WTC11 (cell line): ENCODE measurements at regions not wholly inside any gene's neighbourhood (a gene's known extent, or its start where the extent isn't known, plus 50 kb on each side); places are given as distances from the start of the nearest gene placed in this dataset.

Source experiments
- ATAC-seq: fragments of 200-7000 bp; cut with Tn5 transposase; 2 replicates; pipeline ENCODE4 v1.10.0; 2021; ENCODE audit warnings: mild to moderate bottlenecking, moderate library complexity
- CTCF ChIA-PET: fragments of 300-600 bp; sonication (Branson Sonifier 250); formaldehyde crosslinking; loops from one replicate; lab custom pipeline; 2021; ENCODE audit warnings: antibody characterized with exemption; lab: Charles Lee
- POLR2A ChIA-PET: fragments of 350-600 bp; sonication (Branson Sonifier 250); formaldehyde crosslinking; loops from one replicate; lab custom pipeline; 2021; ENCODE audit warnings: antibody characterized with exemption; lab: Charles Lee
- DNase-seq: peaks from one replicate; pipeline ENCODE4 v3.0.0; 2021; ENCODE audit warnings: low spot score
- H3K27ac Mint-ChIP-seq: 2 replicates; pipeline ENCODE4 v1.8.0; 2021; ENCODE audit warnings: mixed read lengths
- H3K27me3 Mint-ChIP-seq: 2 replicates; pipeline ENCODE4 v1.8.0; 2021; ENCODE audit warnings: low read depth, mild to moderate bottlenecking, moderate library complexity, mixed read lengths
- H3K36me3 Mint-ChIP-seq: 2 replicates; pipeline ENCODE4 v1.8.0; 2021; ENCODE audit warnings: mixed read lengths
- H3K4me1 Mint-ChIP-seq: 2 replicates; pipeline ENCODE4 v1.8.0; 2022; ENCODE audit warnings: mixed read lengths
- H3K4me3 Mint-ChIP-seq: 2 replicates; pipeline ENCODE4 v1.8.0; 2021; ENCODE audit warnings: mild to moderate bottlenecking, moderate library complexity, mixed read lengths
- H3K9me3 Mint-ChIP-seq: 2 replicates; pipeline ENCODE4 v1.8.0; 2021; ENCODE audit warnings: mixed read lengths
- ESRRA ChIP-seq: sonication (generic); formaldehyde crosslinking; IDR thresholded peaks from 2 replicates; pipeline ENCODE4 v1.8.1; 2022; ENCODE audit warnings: mild to moderate bottlenecking, missing genetic modification reagents, borderline replicate concordance
- FOXJ3 ChIP-seq: sonication (generic); formaldehyde crosslinking; IDR thresholded peaks from 2 replicates; pipeline ENCODE4 v1.9.0; 2021; ENCODE audit warnings: missing genetic modification reagents, mild to moderate bottlenecking, borderline replicate concordance
- JUN ChIP-seq: sonication (generic); formaldehyde crosslinking; IDR thresholded peaks from 2 replicates; pipeline ENCODE4 v1.8.0; 2023; ENCODE audit warnings: mild to moderate bottlenecking, missing genetic modification reagents
- MYBL2 ChIP-seq: sonication (generic); formaldehyde crosslinking; IDR thresholded peaks from 2 replicates; pipeline ENCODE4 v1.8.1; 2023; ENCODE audit warnings: mild to moderate bottlenecking, moderate library complexity, missing genetic modification reagents
- NFYB ChIP-seq: sonication (generic); formaldehyde crosslinking; conservative IDR thresholded peaks from 2 replicates; pipeline ENCODE4 v1.8.0; 2022; ENCODE audit warnings: low read depth, missing genetic modification reagents
- RORB ChIP-seq: fragments of 250-450 bp; sonication (Bioruptor Pico); IDR thresholded peaks from 2 replicates; pipeline ENCODE4 v1.9.0; 2021; ENCODE audit warnings: mild to moderate bottlenecking
- SMAD4 ChIP-seq: sonication (generic); formaldehyde crosslinking; IDR thresholded peaks from 2 replicates; pipeline ENCODE4 v1.8.0; 2022; ENCODE audit warnings: mild to moderate bottlenecking, missing genetic modification reagents
- TEAD4 ChIP-seq: sonication (generic); formaldehyde crosslinking; IDR thresholded peaks from 2 replicates; pipeline ENCODE4 v1.8.0; 2022; ENCODE audit warnings: mild to moderate bottlenecking, missing genetic modification reagents
- ZNF263 ChIP-seq: sonication (generic); formaldehyde crosslinking; IDR thresholded peaks from 2 replicates; pipeline ENCODE4 v1.8.1; 2022; ENCODE audit warnings: low read depth, mild to moderate bottlenecking, moderate library complexity, missing genetic modification reagents
- TF ChIP-seq, protein P1 (sequence below): sonication (generic); formaldehyde crosslinking; IDR thresholded peaks from 2 replicates; pipeline ENCODE4 v1.8.0; 2022; ENCODE audit warnings: missing genetic modification reagents
- TF ChIP-seq, protein P2 (sequence below): sonication (generic); formaldehyde crosslinking; IDR thresholded peaks from 2 replicates; pipeline ENCODE4 v1.8.0; 2023; ENCODE audit warnings: missing genetic modification reagents, mild to moderate bottlenecking, borderline replicate concordance
- TF ChIP-seq, protein P3 (sequence below): fragments of 200-600 bp; IDR thresholded peaks from 2 replicates; pipeline ENCODE4 v1.8.0; 2022; ENCODE audit warnings: antibody characterized with exemption
- TF ChIP-seq, protein P4 (sequence below): fragments of 250-450 bp; sonication (Bioruptor Pico); IDR thresholded peaks from 2 replicates; pipeline ENCODE4 v2.1.2; 2022; ENCODE audit warnings: mild to moderate bottlenecking, moderate library complexity
- TF ChIP-seq, protein P5 (sequence below): sonication (generic); formaldehyde crosslinking; IDR thresholded peaks from 2 replicates; pipeline ENCODE4 v1.8.0; 2023; ENCODE audit warnings: mild to moderate bottlenecking, missing genetic modification reagents

DNA sequence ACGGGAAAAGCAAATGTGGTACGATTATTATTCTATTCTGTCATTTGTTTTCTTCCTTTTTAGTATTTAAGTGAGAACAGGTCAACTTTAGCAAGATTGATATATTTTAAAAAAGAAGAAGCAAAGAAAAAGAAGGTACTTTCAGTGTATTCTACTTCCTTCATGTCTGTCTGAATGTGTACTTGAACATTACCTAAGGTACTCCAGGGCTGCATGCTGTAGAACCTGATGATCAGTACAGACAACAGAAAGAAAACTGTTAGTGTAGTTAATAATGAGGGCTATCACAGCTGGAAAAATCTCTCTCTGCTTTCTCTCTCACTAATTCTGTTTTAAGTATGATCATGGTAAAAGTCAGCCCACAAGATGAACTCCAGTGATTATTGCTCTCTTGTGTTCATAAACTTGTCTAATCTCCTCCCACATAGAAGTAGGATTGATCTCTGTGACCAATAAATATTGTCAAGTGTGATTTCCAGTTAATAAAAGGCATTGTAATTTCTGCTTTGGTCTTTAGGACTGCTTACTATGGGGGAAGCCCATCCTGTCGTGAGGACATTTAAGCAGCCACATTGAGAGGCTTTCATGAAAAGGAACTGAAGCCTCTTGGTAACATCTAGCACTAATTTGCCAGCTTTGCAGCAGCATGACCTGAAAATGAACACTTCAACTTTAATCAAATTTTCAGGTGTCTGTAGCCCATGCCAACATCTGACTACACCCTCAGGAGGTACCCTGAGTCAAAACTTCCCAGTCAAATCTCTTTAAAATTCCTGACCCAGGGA lies 864.0 kb upstream of the ACO1 start (continued):
- TF ChIP-seq, protein P1, sequence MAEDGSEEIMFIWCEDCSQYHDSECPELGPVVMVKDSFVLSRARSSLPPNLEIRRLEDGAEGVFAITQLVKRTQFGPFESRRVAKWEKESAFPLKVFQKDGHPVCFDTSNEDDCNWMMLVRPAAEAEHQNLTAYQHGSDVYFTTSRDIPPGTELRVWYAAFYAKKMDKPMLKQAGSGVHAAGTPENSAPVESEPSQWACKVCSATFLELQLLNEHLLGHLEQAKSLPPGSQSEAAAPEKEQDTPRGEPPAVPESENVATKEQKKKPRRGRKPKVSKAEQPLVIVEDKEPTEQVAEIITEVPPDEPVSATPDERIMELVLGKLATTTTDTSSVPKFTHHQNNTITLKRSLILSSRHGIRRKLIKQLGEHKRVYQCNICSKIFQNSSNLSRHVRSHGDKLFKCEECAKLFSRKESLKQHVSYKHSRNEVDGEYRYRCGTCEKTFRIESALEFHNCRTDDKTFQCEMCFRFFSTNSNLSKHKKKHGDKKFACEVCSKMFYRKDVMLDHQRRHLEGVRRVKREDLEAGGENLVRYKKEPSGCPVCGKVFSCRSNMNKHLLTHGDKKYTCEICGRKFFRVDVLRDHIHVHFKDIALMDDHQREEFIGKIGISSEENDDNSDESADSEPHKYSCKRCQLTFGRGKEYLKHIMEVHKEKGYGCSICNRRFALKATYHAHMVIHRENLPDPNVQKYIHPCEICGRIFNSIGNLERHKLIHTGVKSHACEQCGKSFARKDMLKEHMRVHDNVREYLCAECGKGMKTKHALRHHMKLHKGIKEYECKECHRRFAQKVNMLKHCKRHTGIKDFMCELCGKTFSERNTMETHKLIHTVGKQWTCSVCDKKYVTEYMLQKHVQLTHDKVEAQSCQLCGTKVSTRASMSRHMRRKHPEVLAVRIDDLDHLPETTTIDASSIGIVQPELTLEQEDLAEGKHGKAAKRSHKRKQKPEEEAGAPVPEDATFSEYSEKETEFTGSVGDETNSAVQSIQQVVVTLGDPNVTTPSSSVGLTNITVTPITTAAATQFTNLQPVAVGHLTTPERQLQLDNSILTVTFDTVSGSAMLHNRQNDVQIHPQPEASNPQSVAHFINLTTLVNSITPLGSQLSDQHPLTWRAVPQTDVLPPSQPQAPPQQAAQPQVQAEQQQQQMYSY (CRISPR knock-in tag) = no peak

DNA sequence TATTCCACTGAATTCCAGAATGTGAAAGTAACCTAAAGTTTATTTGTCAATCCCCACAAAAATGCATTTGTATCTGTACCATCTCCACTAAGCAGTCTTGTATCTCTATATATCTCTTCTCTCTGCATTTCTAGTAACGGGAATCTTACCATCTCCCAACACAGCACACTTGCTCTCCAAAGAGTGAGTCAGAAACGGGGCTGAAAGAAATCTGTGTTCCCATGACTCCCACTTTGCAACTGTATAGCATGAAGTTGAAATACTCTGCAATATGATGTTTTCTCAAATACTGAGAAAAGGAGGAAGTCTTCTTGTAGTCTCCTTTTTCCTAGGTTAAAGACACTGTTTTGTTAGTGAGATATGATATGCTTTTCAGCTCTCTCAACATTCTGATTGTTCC lies 848.8 kb upstream of the ACO1 start:
- ATAC-seq (no peak), DNase-seq (no peak)
- H3K36me3 Mint-ChIP-seq = no peaks in the 10 kb centered on the region
- H3K27me3 Mint-ChIP-seq = no peaks in the 10 kb centered on the region
- no peak overlapping the region for H3K4me3 Mint-ChIP-seq
- no peak overlapping the region for H3K27ac Mint-ChIP-seq
- TF ChIP-seq ESRRA (CRISPR knock-in tag) (no peak), FOXJ3 (CRISPR knock-in tag) (no peak), MYBL2 (CRISPR knock-in tag) (no peak), JUN (no peak), TEAD4 (CRISPR knock-in tag) (no peak), ZNF263 (CRISPR knock-in tag) (no peak), RORB (CRISPR knock-in tag) (no peak), SMAD4 (CRISPR knock-in tag) (no peak), NFYB (CRISPR knock-in tag) (no peak)
- TF ChIP-seq, protein P2, sequence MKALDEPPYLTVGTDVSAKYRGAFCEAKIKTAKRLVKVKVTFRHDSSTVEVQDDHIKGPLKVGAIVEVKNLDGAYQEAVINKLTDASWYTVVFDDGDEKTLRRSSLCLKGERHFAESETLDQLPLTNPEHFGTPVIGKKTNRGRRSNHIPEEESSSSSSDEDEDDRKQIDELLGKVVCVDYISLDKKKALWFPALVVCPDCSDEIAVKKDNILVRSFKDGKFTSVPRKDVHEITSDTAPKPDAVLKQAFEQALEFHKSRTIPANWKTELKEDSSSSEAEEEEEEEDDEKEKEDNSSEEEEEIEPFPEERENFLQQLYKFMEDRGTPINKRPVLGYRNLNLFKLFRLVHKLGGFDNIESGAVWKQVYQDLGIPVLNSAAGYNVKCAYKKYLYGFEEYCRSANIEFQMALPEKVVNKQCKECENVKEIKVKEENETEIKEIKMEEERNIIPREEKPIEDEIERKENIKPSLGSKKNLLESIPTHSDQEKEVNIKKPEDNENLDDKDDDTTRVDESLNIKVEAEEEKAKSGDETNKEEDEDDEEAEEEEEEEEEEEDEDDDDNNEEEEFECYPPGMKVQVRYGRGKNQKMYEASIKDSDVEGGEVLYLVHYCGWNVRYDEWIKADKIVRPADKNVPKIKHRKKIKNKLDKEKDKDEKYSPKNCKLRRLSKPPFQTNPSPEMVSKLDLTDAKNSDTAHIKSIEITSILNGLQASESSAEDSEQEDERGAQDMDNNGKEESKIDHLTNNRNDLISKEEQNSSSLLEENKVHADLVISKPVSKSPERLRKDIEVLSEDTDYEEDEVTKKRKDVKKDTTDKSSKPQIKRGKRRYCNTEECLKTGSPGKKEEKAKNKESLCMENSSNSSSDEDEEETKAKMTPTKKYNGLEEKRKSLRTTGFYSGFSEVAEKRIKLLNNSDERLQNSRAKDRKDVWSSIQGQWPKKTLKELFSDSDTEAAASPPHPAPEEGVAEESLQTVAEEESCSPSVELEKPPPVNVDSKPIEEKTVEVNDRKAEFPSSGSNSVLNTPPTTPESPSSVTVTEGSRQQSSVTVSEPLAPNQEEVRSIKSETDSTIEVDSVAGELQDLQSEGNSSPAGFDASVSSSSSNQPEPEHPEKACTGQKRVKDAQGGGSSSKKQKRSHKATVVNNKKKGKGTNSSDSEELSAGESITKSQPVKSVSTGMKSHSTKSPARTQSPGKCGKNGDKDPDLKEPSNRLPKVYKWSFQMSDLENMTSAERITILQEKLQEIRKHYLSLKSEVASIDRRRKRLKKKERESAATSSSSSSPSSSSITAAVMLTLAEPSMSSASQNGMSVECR (CRISPR knock-in tag) = no peak
- TF ChIP-seq, protein P3, sequence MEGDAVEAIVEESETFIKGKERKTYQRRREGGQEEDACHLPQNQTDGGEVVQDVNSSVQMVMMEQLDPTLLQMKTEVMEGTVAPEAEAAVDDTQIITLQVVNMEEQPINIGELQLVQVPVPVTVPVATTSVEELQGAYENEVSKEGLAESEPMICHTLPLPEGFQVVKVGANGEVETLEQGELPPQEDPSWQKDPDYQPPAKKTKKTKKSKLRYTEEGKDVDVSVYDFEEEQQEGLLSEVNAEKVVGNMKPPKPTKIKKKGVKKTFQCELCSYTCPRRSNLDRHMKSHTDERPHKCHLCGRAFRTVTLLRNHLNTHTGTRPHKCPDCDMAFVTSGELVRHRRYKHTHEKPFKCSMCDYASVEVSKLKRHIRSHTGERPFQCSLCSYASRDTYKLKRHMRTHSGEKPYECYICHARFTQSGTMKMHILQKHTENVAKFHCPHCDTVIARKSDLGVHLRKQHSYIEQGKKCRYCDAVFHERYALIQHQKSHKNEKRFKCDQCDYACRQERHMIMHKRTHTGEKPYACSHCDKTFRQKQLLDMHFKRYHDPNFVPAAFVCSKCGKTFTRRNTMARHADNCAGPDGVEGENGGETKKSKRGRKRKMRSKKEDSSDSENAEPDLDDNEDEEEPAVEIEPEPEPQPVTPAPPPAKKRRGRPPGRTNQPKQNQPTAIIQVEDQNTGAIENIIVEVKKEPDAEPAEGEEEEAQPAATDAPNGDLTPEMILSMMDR = no peak
- TF ChIP-seq, protein P4, sequence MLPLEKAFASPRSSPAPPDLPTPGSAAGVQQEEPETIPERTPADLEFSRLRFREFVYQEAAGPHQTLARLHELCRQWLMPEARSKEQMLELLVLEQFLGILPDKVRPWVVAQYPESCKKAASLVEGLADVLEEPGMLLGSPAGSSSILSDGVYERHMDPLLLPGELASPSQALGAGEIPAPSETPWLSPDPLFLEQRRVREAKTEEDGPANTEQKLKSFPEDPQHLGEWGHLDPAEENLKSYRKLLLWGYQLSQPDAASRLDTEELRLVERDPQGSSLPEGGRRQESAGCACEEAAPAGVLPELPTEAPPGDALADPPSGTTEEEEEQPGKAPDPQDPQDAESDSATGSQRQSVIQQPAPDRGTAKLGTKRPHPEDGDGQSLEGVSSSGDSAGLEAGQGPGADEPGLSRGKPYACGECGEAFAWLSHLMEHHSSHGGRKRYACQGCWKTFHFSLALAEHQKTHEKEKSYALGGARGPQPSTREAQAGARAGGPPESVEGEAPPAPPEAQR (CRISPR knock-in tag) = no peak
- TF ChIP-seq, protein P5, sequence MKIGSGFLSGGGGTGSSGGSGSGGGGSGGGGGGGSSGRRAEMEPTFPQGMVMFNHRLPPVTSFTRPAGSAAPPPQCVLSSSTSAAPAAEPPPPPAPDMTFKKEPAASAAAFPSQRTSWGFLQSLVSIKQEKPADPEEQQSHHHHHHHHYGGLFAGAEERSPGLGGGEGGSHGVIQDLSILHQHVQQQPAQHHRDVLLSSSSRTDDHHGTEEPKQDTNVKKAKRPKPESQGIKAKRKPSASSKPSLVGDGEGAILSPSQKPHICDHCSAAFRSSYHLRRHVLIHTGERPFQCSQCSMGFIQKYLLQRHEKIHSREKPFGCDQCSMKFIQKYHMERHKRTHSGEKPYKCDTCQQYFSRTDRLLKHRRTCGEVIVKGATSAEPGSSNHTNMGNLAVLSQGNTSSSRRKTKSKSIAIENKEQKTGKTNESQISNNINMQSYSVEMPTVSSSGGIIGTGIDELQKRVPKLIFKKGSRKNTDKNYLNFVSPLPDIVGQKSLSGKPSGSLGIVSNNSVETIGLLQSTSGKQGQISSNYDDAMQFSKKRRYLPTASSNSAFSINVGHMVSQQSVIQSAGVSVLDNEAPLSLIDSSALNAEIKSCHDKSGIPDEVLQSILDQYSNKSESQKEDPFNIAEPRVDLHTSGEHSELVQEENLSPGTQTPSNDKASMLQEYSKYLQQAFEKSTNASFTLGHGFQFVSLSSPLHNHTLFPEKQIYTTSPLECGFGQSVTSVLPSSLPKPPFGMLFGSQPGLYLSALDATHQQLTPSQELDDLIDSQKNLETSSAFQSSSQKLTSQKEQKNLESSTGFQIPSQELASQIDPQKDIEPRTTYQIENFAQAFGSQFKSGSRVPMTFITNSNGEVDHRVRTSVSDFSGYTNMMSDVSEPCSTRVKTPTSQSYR = no peak
- peaks cover 5% of the 10 kb centered on the region for H3K4me1 Mint-ChIP-seq
- ChIA-PET POLR2A (no interaction called here), CTCF (no interaction called here)
- H3K9me3 Mint-ChIP-seq = peaks cover 7% of the 10 kb centered on the region; the same call in 1 of the 2 replicates
